H9 (cell line): ENCODE measurements at regions not wholly inside any gene's neighbourhood (a gene's known extent, or its start where the extent isn't known, plus 50 kb on each side); places are given as distances from the start of the nearest gene placed in this dataset.

Source experiments
- DNase-seq: peaks from one replicate; pipeline ENCODE4 v3.0.0-alpha.2; 2017
- H2AFZ ChIP-seq: one replicate; pipeline ENCODE4 v1.6.1; 2013; ENCODE audit warnings: mild to moderate bottlenecking, low read length, control low read depth, moderate library complexity
- H2AK5ac ChIP-seq: 2 replicates; pipeline ENCODE4 v1.6.1; 2013; ENCODE audit warnings: low read length, control low read depth, mixed read lengths; ENCODE audit not compliant: insufficient read length
- H2BK120ac ChIP-seq: one replicate; pipeline ENCODE4 v1.6.1; 2013; ENCODE audit warnings: low read depth, mild to moderate bottlenecking, low read length, control low read depth, inconsistent platforms; ENCODE audit not compliant: poor library complexity, severe bottlenecking
- H2BK12ac ChIP-seq: 2 replicates; pipeline ENCODE4 v1.6.1; 2013; ENCODE audit warnings: low read length, control low read depth, mixed read lengths, low read depth; ENCODE audit not compliant: insufficient read length
- H2BK15ac ChIP-seq: 2 replicates; pipeline ENCODE4 v1.6.1; 2013; ENCODE audit warnings: low read depth, low read length, control low read depth
- H2BK20ac ChIP-seq: one replicate; pipeline ENCODE4 v1.6.1; 2013; ENCODE audit warnings: low read depth, mild to moderate bottlenecking, low read length, control low read depth, inconsistent platforms; ENCODE audit not compliant: poor library complexity, severe bottlenecking
- H2BK5ac ChIP-seq: 2 replicates; pipeline ENCODE4 v1.6.1; 2013; ENCODE audit warnings: low read length, control low read depth, mixed read lengths; ENCODE audit not compliant: insufficient read length
- H3K14ac ChIP-seq: 2 replicates; pipeline ENCODE4 v1.6.1; 2013; ENCODE audit warnings: low read length, control low read depth; ENCODE audit not compliant: insufficient read depth
- H3K18ac ChIP-seq: 2 replicates; pipeline ENCODE4 v1.6.1; 2013; ENCODE audit warnings: low read depth, mild to moderate bottlenecking, mixed read lengths, low read length, control low read depth; ENCODE audit not compliant: insufficient read length
- H3K23ac ChIP-seq: 2 replicates; pipeline ENCODE4 v1.6.1; 2013; ENCODE audit warnings: low read length, control low read depth, mixed read lengths, low read depth; ENCODE audit not compliant: insufficient read length
- H3K23me2 ChIP-seq: 2 replicates; pipeline ENCODE4 v1.6.1; 2013; ENCODE audit warnings: low read depth, mild to moderate bottlenecking, mixed read lengths, low read length, control low read depth; ENCODE audit not compliant: insufficient read length, poor library complexity, severe bottlenecking
- H3K27ac ChIP-seq: 2 replicates; pipeline ENCODE4 v1.5.1; 2013; ENCODE audit warnings: low read length, control low read depth, mixed read lengths, low read depth; ENCODE audit not compliant: insufficient read length
- H3K27me3 ChIP-seq: 2 replicates; pipeline ENCODE4 v1.6.1; 2013; ENCODE audit warnings: low read length, control low read depth, inconsistent platforms; ENCODE audit not compliant: insufficient read depth
- H3K4ac ChIP-seq: 2 replicates; pipeline ENCODE4 v1.6.1; 2013; ENCODE audit warnings: low read depth, mild to moderate bottlenecking, control low read depth, inconsistent platforms, low read length, moderate library complexity
- H3K4me1 ChIP-seq: 2 replicates; pipeline ENCODE4 v1.6.1; 2013; ENCODE audit warnings: low read length, control low read depth, inconsistent platforms; ENCODE audit not compliant: insufficient read depth
- H3K4me2 ChIP-seq: 2 replicates; pipeline ENCODE4 v1.6.1; 2013; ENCODE audit warnings: low read length, control low read depth, mixed read lengths; ENCODE audit not compliant: insufficient read length, insufficient read depth
- H3K56ac ChIP-seq: 2 replicates; pipeline ENCODE4 v1.6.1; 2013; ENCODE audit warnings: low read depth, mild to moderate bottlenecking, mixed read lengths, low read length, control low read depth; ENCODE audit not compliant: insufficient read length
- H3K79me1 ChIP-seq: 2 replicates; pipeline ENCODE4 v1.6.1; 2013; ENCODE audit warnings: low read depth, mild to moderate bottlenecking, moderate library complexity, low read length, control low read depth, inconsistent platforms; ENCODE audit not compliant: insufficient read depth, poor library complexity, severe bottlenecking
- H3K79me2 ChIP-seq: 2 replicates; pipeline ENCODE4 v1.6.1; 2013; ENCODE audit warnings: low read length, control low read depth, inconsistent platforms; ENCODE audit not compliant: insufficient read depth
- H3K9ac ChIP-seq: 2 replicates; pipeline ENCODE4 v1.6.1; 2013; ENCODE audit warnings: low read length, control low read depth, mixed read lengths; ENCODE audit not compliant: insufficient read length; ENCODE audit errors: extremely low read depth
- H3K9me3 ChIP-seq: one replicate; pipeline ENCODE4 v1.6.1; 2013; ENCODE audit warnings: low read depth, low read length, inconsistent platforms; ENCODE audit not compliant: control insufficient read depth
- H3T11ph ChIP-seq: one replicate; pipeline ENCODE4 v1.6.1; 2013; ENCODE audit warnings: mild to moderate bottlenecking, low read length, control low read depth, inconsistent platforms
- H4K20me1 ChIP-seq: one replicate; pipeline ENCODE4 v1.6.1; 2013; ENCODE audit not compliant: control insufficient read depth, insufficient read length, insufficient read depth
- H4K5ac ChIP-seq: 2 replicates; pipeline ENCODE4 v1.6.1; 2013; ENCODE audit warnings: low read depth, mild to moderate bottlenecking, mixed read lengths, low read length, control low read depth; ENCODE audit not compliant: insufficient read length
- H4K8ac ChIP-seq: replicated peaks from 2 replicates; pipeline ENCODE4 v1.6.1; 2013; ENCODE audit warnings: low read length, control low read depth, mixed read lengths, low read depth; ENCODE audit not compliant: insufficient read length
- H4K91ac ChIP-seq: 2 replicates; pipeline ENCODE4 v1.6.1; 2013; ENCODE audit warnings: low read depth, mild to moderate bottlenecking, moderate library complexity, mixed read lengths, low read length, control low read depth; ENCODE audit not compliant: insufficient read length
- H3K27ac Mint-ChIP-seq, 3 experiments: 2 replicates in 2 of 3; 3 replicates in 1 of 3; pipeline ENCODE4 v1.8.0; 2020 to 2021; ENCODE audit warnings: mixed read lengths in 3 of 3, mild to moderate bottlenecking in 1 of 3, moderate library complexity in 1 of 3
- H3K27me3 Mint-ChIP-seq: 2 replicates; pipeline ENCODE4 v1.8.0; 2021; ENCODE audit warnings: low read depth, mild to moderate bottlenecking, moderate library complexity, mixed read lengths
- H3K36me3 Mint-ChIP-seq, 3 experiments: 2 replicates in 2 of 3; 3 replicates in 1 of 3; pipeline ENCODE4 v1.8.0; 2020 to 2021; ENCODE audit warnings: low read depth in 3 of 3, mixed read lengths in 3 of 3; ENCODE audit not compliant: insufficient read depth in 1 of 3
- H3K4me1 Mint-ChIP-seq, 2 experiments: 2 replicates each; pipeline ENCODE4 v1.8.0; 2020; ENCODE audit warnings: mixed read lengths in 2 of 2
- H3K4me3 Mint-ChIP-seq, 2 experiments: 2 replicates in 1 of 2; 3 replicates in 1 of 2; pipeline ENCODE4 v1.8.0; 2020 to 2021; ENCODE audit warnings: mild to moderate bottlenecking in 2 of 2, mixed read lengths in 2 of 2, moderate library complexity in 1 of 2
- H3K9me3 Mint-ChIP-seq, 2 experiments: 2 replicates in 1 of 2; 3 replicates in 1 of 2; pipeline ENCODE4 v1.8.0; 2020; ENCODE audit warnings: mild to moderate bottlenecking in 2 of 2, mixed read lengths in 2 of 2, moderate library complexity in 1 of 2
- WGBS: extraction: QIAGEN DNeasy Blood & Tissue Kit; methylation state at CpG from one replicate; pipeline ENCODE4 v1.1.7; 2013; ENCODE audit warnings: missing lambda C conversion rate, low lambda C conversion rate, mixed read lengths; ENCODE audit not compliant: insufficient read length; ENCODE audit errors: extremely low coverage; 5-methylcytosine and 5-hydroxymethylcytosine counted together
- TF ChIP-seq, protein P1 (sequence below): fragments of 200-600 bp; sonication (generic); conservative IDR thresholded peaks from 3 replicates; pipeline ENCODE4 v1.8.0; 2021; ENCODE audit warnings: antibody characterized with exemption, mild to moderate bottlenecking

DNA sequence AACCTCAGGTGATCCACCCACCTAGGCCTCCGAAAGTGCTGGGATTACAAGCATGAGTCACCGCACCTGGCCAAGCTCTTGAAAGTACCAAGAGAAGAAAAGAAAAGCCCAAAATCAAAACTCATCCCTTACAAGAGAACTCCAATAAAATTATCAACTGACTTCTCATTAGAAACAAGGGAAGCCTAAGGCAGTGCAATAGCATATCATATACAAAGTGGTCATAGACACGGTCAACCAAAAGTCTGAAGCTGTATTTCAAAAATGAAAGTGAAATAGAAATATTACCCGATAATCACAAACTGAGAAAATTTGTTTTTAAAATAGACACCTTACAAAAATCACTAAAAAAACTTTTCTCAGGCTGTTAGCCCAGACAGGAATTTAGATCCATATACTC is 1321.1 kb upstream of the GJE1 start:
- Mint-ChIP-seq H3K4me1 (no peaks in the 10 kb centered on the region), H3K27me3 (no peaks in the 10 kb centered on the region), H3K36me3 (peaks cover 0 to 4% (median 1%) of the 10 kb centered on the region in 3 experiments; a peak in 3 of 7 replicates), H3K9me3 (peaks cover 6 to 7% of the 10 kb centered on the region in 2 experiments; a peak in 4 of 5 replicates), H3K27ac (no peak overlapping the region), H3K4me3 (no peak overlapping the region)
- no peak overlapping the region for H2BK12ac ChIP-seq
- H3K4me1 ChIP-seq = no peaks in the 10 kb centered on the region
- H3K9ac ChIP-seq = no peak overlapping the region
- no peak overlapping the region for H4K8ac ChIP-seq
- no peaks in the 10 kb centered on the region for H3K79me1 ChIP-seq
- H4K91ac ChIP-seq = no peak overlapping the region
- H4K20me1 ChIP-seq = no peaks in the 10 kb centered on the region
- no peak overlapping the region for H2BK15ac ChIP-seq
- no peak overlapping the region for H2BK20ac ChIP-seq
- DNase-seq = no peak
- H3K4me2 ChIP-seq = no peak overlapping the region
- H4K5ac ChIP-seq = no peak overlapping the region
- H3K23me2 ChIP-seq = no peaks in the 10 kb centered on the region
- H3K79me2 ChIP-seq = no peaks in the 10 kb centered on the region
- no peaks in the 10 kb centered on the region for H3K9me3 ChIP-seq
- no peak overlapping the region for H2AK5ac ChIP-seq
- H3K27me3 ChIP-seq = no peaks in the 10 kb centered on the region
- no peak overlapping the region for H3K56ac ChIP-seq
- H3K18ac ChIP-seq = no peak overlapping the region
- no CpG with 5 or more reads among the region's 4 CpGs for WGBS
- no peak overlapping the region for H2AFZ ChIP-seq
- H3K23ac ChIP-seq = no peak overlapping the region
- H2BK5ac ChIP-seq = no peak overlapping the region
- H3T11ph ChIP-seq = no peak overlapping the region
- no peak overlapping the region for H3K4ac ChIP-seq
- no peak overlapping the region for H2BK120ac ChIP-seq
- TF ChIP-seq, protein P1, sequence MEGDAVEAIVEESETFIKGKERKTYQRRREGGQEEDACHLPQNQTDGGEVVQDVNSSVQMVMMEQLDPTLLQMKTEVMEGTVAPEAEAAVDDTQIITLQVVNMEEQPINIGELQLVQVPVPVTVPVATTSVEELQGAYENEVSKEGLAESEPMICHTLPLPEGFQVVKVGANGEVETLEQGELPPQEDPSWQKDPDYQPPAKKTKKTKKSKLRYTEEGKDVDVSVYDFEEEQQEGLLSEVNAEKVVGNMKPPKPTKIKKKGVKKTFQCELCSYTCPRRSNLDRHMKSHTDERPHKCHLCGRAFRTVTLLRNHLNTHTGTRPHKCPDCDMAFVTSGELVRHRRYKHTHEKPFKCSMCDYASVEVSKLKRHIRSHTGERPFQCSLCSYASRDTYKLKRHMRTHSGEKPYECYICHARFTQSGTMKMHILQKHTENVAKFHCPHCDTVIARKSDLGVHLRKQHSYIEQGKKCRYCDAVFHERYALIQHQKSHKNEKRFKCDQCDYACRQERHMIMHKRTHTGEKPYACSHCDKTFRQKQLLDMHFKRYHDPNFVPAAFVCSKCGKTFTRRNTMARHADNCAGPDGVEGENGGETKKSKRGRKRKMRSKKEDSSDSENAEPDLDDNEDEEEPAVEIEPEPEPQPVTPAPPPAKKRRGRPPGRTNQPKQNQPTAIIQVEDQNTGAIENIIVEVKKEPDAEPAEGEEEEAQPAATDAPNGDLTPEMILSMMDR = no peak
- no peak overlapping the region for H3K27ac ChIP-seq
- H3K14ac ChIP-seq = no peak overlapping the region
